LNCaP clone FGC (cell line): ENCODE measurements at regions not wholly inside any gene's neighbourhood (a gene's known extent, or its start where the extent isn't known, plus 50 kb on each side); places are given as distances from the start of the nearest gene placed in this dataset.
"Not testable (repeated sequence)": the region's sequence is repeated elsewhere in the genome, so short reads cannot be mapped to it uniquely, and the experiment has no call there.

Experiments
- DNase-seq: peaks from one replicate; pipeline ENCODE4 v3.0.0-alpha.2; 2011; ENCODE audit warnings: low read depth
- H3K4me3 ChIP-seq: 2 replicates; pipeline ENCODE4 v1.5.1; 2011; ENCODE audit warnings: mild to moderate bottlenecking, low read depth, low read length, control low read depth
- CTCF ChIP-seq: IDR thresholded peaks from 2 replicates; pipeline ENCODE4 v1.5.1; 2012; ENCODE audit warnings: mild to moderate bottlenecking; ENCODE audit not compliant: control insufficient read depth, insufficient read depth; ENCODE audit errors: extremely low read depth

GRCh38 chr11:55431541-55431940, 63.8 kb downstream of the OR4A15 start:
- H3K4me3 ChIP-seq, DNase-seq: not testable (repeated sequence)

GRCh38 chr11:55457641-55458040, 89.9 kb downstream of the OR4A15 start:
- H3K4me3 ChIP-seq, result no peak overlapping the region
- no peak for TF ChIP-seq CTCF
- DNase-seq, result no peak

- DNase-seq, H3K4me3 ChIP-seq: not testable (repeated sequence)
Measured at GRCh38 chr11:55459871-55460270, 92.1 kb downstream of the OR4A15 start.

GRCh38 chr11:55474321-55474720, 79.9 kb upstream of the OR4C15 start:
- H3K4me3 ChIP-seq, result no peak overlapping the region
- no peak for TF ChIP-seq CTCF
- DNase-seq, result peak; percentile 51

- no peak overlapping the region for H3K4me3 ChIP-seq
- no peak for TF ChIP-seq CTCF
- no peak for DNase-seq
Measured at GRCh38 chr11:55481416-55481815, 72.9 kb upstream of the OR4C15 start.

- no peak for TF ChIP-seq CTCF
- H3K4me3 ChIP-seq, result no peak overlapping the region
- no peak for DNase-seq
Measured at GRCh38 chr11:55497068-55497467, 57.2 kb upstream of the OR4C15 start.

GRCh38 chr11:55501014-55501413, 53.3 kb upstream of the OR4C15 start:
- H3K4me3 ChIP-seq, result no peak overlapping the region
- no peak for DNase-seq
- no peak for TF ChIP-seq CTCF

GRCh38 chr11:55503449-55503848, 50.8 kb upstream of the OR4C15 start:
- no peak for DNase-seq
- H3K4me3 ChIP-seq, result no peak overlapping the region
- TF ChIP-seq CTCF, result peak; percentile 43
